ENCODE measurements at regions not wholly inside any gene's neighbourhood (a gene's known extent, or its start where the extent isn't known, plus 50 kb on each side); places are given as distances from the start of the nearest gene placed in this dataset.

DNA sequence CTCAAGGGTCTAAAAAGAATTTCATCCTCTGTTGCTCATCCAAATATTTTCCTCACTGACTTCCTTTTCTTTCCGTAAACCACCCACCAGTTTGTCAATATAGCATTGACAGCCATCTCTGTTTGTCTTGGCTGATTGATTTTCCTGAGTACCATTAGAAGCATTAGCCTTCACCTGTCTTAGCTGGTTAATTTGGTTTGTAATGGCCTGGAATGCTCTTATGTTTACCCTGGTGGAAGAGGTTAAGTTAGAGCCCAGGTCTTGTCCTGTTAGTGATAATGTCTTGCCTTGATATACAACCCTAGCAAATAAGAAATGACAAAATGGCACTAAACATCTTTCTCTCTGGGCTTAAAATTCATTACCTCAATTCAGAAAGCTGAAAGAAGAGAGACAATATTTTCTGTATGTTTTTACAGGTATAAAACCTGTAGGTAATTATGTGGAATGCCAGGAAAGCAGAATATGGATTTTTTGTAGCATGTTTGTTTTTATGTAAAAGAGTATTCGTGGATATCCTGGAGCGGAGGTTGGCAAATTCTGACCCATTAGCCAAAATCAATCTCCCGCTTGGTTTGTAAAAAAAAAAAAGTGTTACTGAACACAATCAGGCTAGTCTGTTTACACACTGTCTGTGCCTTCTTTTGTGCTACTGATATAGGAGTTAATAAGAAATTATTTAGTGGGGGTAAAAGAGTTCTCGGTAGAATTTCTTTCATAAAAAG is 224.4 kb upstream of the DAAM1 start:
- TF ChIP-seq, protein P1, sequence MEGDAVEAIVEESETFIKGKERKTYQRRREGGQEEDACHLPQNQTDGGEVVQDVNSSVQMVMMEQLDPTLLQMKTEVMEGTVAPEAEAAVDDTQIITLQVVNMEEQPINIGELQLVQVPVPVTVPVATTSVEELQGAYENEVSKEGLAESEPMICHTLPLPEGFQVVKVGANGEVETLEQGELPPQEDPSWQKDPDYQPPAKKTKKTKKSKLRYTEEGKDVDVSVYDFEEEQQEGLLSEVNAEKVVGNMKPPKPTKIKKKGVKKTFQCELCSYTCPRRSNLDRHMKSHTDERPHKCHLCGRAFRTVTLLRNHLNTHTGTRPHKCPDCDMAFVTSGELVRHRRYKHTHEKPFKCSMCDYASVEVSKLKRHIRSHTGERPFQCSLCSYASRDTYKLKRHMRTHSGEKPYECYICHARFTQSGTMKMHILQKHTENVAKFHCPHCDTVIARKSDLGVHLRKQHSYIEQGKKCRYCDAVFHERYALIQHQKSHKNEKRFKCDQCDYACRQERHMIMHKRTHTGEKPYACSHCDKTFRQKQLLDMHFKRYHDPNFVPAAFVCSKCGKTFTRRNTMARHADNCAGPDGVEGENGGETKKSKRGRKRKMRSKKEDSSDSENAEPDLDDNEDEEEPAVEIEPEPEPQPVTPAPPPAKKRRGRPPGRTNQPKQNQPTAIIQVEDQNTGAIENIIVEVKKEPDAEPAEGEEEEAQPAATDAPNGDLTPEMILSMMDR (IDR thresholded peaks at IDR 0.05; ENCODE audit: low read depth, low read length), result no peak
- no peak for DNase-seq (ENCODE audit: low read depth in 2 of 2)

DNA sequence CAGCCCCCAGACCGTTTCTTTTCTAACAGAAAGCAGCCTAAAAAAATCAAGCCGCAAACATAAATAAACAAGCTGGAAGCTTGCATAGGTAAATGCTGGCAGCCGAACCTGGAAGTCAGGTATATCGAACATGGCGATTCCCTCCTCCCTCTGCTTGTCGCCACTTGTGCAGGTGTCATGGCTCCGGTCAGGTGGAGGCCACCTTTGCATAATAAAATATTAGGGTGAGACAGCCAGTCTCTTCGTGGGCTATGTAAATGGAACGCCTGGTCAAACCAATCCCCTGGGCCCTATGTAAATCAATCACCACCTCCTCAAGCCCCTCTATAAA is 223.9 kb upstream of the DAAM1 start:
- TF ChIP-seq, protein P1 (IDR thresholded peaks at IDR 0.05; ENCODE audit: low read depth, low read length), result no peak

More for the DNA sequence above, 224.4 kb upstream of the DAAM1 start:
- H3K4me3 ChIP-seq (replicated peaks in 1 of 2; ENCODE audit: low read depth in 2 of 2, low read length in 2 of 2), result no peak overlapping the region

GRCh38 chr14:58965601-58966000 is 222.9 kb upstream of the DAAM1 start:
- no peak overlapping the region for H3K4me3 ChIP-seq (replicated peaks in 1 of 2; ENCODE audit: low read depth in 2 of 2, low read length in 2 of 2)
- DNase-seq (ENCODE audit: low read depth in 2 of 2), result no peak
- TF ChIP-seq, protein P1 (IDR thresholded peaks at IDR 0.05; ENCODE audit: low read depth, low read length), result no peak

More for the DNA sequence above, 223.9 kb upstream of the DAAM1 start:
- no peak for DNase-seq (ENCODE audit: low read depth in 2 of 2)
- no peak overlapping the region for H3K4me3 ChIP-seq (replicated peaks in 1 of 2; ENCODE audit: low read depth in 2 of 2, low read length in 2 of 2)

GRCh38 chr14:58966997-58967396 is 221.5 kb upstream of the DAAM1 start:
- TF ChIP-seq, protein P1 (IDR thresholded peaks at IDR 0.05; ENCODE audit: low read depth, low read length), result no peak
- no peak overlapping the region for H3K4me3 ChIP-seq (replicated peaks in 1 of 2; ENCODE audit: low read depth in 2 of 2, low read length in 2 of 2)
- no peak for DNase-seq (ENCODE audit: low read depth in 2 of 2)

- peak; percentile 6 to 65 for DNase-seq (ENCODE audit: low read depth in 2 of 2)
- TF ChIP-seq, protein P1 (IDR thresholded peaks at IDR 0.05; ENCODE audit: low read depth, low read length), result no peak
- no peak overlapping the region for H3K4me3 ChIP-seq (replicated peaks in 1 of 2; ENCODE audit: low read depth in 2 of 2, low read length in 2 of 2)
Observed at GRCh38 chr14:58969951-58970751, 218.3 kb upstream of the DAAM1 start.

GRCh38 chr14:58972233-58973017 is 216.0 kb upstream of the DAAM1 start:
- no peak overlapping the region for H3K4me3 ChIP-seq (replicated peaks in 1 of 2; ENCODE audit: low read depth in 2 of 2, low read length in 2 of 2)
- DNase-seq (ENCODE audit: low read depth in 2 of 2), result no peak
- TF ChIP-seq, protein P1 (IDR thresholded peaks at IDR 0.05; ENCODE audit: low read depth, low read length), result no peak

Data from cardiac fibroblast (primary cell).